Hypothalamus (tissue), 51 donors: ENCODE measurements at regions not wholly inside any gene's neighbourhood (a gene's known extent, or its start where the extent isn't known, plus 50 kb on each side); places are given as distances from the start of the nearest gene placed in this dataset.
"Not testable (repeated sequence)": the region's sequence is repeated elsewhere in the genome, so short reads cannot be mapped to it uniquely, and the experiment has no call there.

Experiments used
- DNase-seq, 51 donors: peaks; one replicate each; lab custom pipeline; 2025; lab: John Stamatoyannopoulos, UW

- DNase-seq = no peak
Measured at GRCh38 chr13:61358599-61358998, 57.0 kb downstream of the PCDH20 start.

DNA sequence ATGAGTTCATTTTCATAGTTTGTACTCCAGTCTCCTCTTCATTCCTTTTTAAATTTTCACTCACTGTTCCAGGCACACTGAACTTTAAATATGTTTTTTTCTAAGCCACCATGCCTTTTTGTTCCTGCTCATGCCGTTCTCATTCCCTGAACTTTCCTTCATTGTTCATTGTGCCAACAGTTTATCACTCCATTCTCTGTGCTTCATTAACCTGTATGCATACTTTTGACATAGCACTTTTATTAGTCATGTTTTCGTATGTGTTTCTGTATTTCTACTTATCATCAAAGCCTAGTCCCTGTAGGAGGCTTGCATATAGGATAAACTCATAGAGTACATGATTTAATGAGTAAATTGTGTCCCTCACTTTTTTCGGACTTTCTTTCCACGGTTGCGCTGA lies 65.3 kb downstream of the PCDH20 start:
- no peak for DNase-seq

DNA sequence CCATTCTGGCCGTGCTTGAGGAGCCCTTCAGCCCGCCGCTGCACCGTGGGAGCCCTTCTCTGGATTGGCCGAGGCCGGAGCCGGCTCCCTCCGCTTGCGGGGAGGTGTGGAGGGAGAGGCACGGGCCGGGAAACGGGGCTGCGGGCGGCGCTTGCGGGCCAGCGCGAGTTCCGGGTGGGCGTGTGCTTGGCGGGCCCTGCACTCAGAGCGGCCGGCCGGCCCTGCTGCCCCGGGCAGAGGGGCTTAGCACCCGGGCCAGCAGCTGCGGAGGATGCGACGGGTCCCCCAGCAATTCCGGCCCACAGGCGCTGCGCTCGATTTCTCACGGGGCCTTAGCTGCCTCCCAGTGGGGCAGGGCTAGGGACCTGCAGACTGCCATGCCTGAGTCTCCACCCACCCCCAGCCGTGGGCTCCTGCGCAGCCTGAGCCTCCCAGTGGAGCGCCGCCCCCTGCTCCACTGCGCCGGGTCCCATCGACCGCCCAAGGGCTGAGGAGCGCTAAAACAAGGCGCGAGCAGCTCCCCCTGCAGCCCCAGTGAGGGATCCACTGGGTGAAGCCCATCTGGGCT lies 76.5 kb downstream of the PCDH20 start:
- DNase-seq = peak in 1 of 51 donors; percentile 1

GRCh38 chr13:61316647-61317046 lies 99.0 kb downstream of the PCDH20 start:
- no peak for DNase-seq

DNA sequence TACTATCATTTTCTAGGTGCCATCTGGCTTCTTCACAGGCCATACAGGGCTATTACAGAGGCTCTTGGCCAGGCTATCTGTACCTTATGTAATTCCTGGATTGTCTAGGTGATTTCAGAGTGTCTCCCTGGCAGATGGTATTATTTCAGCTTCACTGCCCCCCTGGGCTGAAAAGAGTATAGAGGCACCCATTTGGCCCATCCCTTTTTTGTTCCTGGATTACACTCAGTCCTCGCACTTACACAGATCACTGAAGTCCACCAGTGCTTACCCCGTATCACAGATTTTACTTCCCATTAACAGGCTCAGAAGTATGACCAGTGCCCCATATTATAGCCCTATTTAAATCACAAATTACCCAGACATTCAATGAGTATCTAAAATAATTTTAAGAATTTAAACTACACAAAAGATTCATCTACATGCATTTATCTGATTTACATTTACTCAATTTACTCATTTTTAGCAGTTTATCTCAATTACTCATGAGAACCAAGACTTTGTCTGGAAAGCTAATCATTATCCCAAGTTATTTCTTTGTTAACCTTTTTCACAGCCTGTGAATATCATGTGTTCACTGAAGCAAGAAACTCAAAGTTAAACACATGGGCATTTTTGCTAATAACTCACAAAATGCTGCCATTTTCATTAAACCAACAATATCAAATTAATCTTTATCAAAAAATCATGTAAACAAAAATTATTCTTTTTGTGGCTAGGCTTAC lies 121.0 kb downstream of the PCDH20 start:
- DNase-seq = no peak

GRCh38 chr13:61286148-61286745 lies 129.4 kb downstream of the PCDH20 start:
- peak in 1 of 51 donors; percentile 0 for DNase-seq

DNA sequence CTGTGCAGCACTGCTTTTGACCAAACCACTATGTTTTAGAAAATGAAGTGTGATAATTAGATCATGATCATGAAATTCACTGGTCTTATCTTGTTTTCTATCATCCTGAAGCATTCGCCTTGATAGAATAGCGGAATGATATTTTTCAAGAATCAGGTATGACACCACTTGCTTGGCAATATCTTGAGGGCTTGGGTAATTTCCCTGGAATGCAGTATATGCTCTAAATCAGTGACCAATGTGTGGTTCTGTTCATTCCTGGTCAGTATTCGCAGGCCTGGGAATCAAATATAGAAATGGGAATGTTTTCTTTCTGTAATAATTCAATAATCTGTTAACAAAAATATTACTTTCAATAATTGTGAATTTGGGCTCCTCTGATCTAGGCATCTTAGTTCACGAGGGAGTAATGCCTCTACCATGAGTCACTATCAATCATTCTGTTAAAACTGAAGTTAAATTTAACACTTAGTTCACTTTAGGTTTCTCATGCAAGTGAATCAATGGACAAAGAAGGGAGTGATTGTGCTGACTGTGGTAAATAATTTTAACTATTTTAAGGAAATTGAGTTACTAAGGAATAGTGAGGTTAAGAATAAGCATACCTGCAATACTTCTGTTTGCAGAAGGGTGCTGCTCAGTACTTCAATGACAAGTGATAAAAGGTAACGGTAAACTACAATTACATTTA lies 137.9 kb downstream of the PCDH20 start:
- no peak for DNase-seq

DNA sequence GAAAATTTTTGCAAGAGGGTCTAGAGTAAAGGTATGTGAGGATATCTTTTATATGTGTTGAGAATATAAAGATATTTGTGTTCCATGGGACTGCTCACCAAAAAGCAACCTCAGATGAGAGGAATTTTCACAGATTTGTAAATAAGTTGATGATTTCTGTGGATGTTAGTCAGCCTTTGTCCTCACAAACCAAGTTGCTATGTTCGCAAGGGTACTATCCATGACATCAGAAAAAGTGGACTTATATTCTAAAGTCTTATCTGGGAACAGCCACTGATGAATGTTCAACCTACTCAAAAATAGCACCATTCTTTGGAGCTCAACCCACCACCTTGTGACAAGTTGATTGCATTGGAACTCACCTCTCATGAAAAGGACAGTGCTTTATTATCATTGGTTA lies 138.6 kb downstream of the PCDH20 start:
- no peak for DNase-seq

- DNase-seq = no peak
Measured at GRCh38 chr13:61276401-61276800, 139.2 kb downstream of the PCDH20 start.

DNA sequence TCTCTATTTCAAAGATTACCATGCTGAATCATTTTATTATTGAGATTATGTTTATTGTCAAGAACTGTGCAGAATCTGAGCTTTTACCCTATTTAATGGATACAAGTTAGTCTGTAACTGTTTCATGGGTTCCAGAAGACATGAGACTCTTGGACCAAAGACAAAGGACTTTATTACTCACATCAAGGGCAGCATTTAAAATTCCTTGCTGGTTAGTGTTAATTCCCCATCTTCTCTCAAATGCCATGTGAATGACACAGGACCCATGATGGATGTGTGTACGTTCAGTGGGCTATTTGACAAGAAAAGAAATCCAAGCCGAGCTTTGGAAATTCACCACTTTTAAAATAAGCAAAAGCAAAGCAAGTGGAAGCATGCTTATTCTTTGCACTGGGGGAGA lies 139.9 kb downstream of the PCDH20 start:
- no peak for DNase-seq

DNA sequence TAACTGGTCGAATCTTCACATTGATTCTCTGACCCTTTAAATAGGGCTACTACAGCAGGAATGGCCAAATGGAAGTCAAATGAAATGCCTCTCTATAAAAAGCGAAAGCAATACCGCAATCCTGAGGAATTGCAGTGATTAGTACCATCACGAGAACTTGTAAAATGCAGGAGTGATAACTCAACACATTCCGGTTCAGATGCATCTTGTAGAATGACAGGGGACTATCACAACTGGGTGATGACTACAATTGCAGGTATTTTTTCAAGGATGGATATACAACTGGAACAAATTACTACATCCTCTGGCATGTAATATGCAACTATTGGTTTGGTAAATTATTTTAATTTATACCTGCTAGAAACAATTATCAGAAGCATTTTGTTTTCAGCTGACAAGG lies 140.4 kb downstream of the PCDH20 start:
- no peak for DNase-seq

GRCh38 chr13:61266896-61267295 lies 148.8 kb downstream of the PCDH20 start:
- not testable (repeated sequence) for DNase-seq

DNA sequence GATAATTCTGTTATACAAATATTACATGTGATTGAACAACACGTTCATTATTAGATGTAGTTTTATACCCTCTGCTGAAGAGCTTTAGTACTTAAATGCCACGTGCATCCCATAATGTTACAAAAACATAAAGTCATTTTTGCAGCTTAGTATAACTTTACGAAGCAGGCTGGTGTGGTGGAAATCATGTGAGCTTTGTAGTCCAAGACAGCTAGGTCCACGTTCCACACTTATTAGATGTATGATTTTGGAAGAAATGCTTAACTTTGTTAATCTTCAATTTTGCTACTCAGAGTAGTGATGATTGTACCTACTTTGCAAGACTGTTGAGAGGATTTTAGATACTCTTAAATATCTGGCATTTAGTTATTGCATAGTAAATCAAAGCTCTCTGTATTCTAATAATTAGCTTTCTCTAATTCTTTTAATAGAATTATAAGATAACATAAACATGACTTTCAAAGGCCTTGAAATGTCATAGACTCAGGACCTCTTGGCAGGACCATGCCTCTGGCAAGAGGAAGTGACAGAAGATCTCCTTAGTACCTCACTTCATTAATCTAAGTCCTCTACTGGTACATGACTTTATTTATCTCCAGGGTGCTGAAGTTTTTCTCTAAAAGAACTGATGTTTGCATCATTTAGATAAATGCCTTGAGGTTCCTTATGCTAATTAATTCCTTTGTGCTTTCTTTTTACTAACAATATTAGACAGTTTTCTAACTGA lies 153.7 kb downstream of the PCDH20 start:
- no peak for DNase-seq

GRCh38 chr13:61258185-61258584 lies 157.5 kb downstream of the PCDH20 start:
- no peak for DNase-seq

GRCh38 chr13:61255040-61255796 lies 160.4 kb downstream of the PCDH20 start:
- no peak for DNase-seq

DNA sequence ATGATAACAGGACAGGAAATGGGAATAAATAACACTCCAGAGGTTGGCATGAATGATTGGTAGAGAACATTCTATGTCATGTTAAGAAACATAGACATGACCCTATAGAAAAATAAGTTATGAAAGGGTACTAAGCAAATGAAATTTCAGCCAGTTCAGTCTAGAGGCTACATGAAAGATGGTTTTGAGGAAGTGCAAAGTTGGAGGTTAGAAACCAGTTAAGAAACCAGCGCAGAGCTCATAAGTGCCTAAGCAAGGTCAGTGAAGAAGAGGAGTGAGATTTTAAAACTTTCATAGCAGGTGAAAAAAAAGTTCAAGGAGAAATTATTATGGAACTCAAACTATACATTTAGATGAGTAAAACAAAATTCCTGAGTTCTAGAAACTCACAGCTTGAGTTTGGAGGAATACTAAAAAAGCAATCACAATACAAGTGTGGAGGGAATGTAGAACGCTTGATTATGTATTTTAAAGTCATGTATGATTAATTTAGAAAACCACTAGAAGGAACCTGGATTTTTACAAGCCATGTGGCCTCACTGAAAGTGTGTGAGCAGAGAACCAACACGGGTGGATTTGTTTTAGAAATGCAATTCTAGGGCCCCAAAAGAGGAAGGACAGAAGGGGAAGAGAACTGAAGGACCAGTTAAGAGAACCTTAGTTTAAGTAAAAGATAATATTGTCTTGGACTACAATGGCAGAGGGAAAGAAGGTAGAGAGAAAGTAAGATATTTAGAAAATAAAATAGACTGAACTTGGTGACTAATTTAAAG lies 162.4 kb downstream of the PCDH20 start:
- no peak for DNase-seq

DNA sequence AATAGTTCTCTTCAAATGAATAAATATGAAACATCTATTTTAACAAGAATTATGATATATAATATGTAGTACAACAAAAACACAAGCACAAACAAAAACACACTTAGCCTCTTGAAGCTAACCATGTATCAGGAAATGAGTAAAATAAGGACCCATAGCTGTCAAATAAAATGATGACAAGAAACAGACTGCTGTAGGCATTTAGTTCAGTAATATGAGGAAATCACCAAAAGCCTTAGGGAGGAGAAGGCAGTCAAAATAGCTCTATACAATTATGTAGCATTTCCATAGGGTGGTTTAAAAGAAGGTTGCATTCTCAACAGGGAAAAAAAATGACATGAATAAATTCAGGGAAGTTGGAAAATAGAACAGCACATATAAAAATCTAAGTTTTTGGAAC lies 163.4 kb downstream of the PCDH20 start:
- no peak for DNase-seq

GRCh38 chr13:61247149-61247936 lies 168.3 kb downstream of the PCDH20 start:
- no peak for DNase-seq

DNA sequence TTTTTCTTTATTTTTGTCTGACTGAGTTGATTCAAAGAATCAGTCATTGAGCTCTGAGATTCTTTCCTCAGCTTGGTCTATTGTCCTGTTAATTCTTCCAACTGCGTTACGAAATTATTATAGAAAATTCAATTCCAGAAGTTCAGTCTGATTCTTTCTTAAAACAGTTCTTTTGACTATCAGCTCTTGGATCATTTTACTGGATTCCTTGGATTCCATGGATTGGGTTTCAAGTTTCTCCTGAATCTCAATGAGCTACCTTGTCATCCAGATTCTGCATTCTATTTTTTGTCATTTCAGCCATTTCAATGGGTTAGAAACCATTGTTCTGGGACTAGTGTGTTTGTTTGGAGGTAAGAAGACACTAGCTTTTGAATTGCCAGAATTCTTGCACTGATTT lies 169.3 kb downstream of the PCDH20 start:
- no peak for DNase-seq
